ENCODE measurements at regions not wholly inside any gene's neighbourhood (a gene's known extent, or its start where the extent isn't known, plus 50 kb on each side); places are given as distances from the start of the nearest gene placed in this dataset.

DNA sequence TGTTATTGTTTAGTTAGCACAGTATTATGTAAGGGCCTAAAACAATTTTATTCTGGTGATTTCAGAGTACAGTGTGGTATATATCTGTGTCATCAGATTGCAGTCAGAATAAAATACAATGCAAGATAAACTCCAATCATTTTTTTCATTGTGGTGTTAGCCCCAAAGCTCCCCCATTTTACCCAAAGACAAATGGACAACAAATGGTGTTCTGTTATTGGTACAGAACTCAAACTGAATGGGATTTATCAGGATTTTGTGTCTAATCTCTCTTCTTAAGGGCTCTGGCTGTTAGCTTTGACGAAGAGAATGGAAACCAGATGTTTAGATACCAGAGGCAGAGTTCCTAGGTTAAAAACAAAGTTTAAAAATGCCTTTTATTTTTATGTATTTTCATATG is 163.1 kb upstream of the USP25 start:
- DNase-seq (ENCODE audit: low read depth, low spot score) (no peak), ATAC-seq (no peak)
- intact Hi-C loops (cut with micrococcal nuclease; ENCODE audit: unreplicated experiment) (no loop called here), in situ Hi-C loops (cut with HindIII; ENCODE audit: low pct_unique_long_range_greater_than_20kb, low sequenced_read_pairs) (no loop called here)
- Histone ChIP-seq H3K4me1 (ENCODE audit: control insufficient read depth, insufficient read depth, low read length) (no peaks in the 10 kb centered on the region), H3K9me3 (ENCODE audit: control insufficient read depth, insufficient read depth, low read depth, low read length) (no peaks in the 10 kb centered on the region), H3K27ac (ENCODE audit: low read length) (no peak overlapping the region), H3K4me3 (ENCODE audit: low read depth in 2 of 2, low read length in 2 of 2) (no peak overlapping the region), H3K36me3 (ENCODE audit: control insufficient read depth, insufficient read depth, low read length) (no peaks in the 10 kb centered on the region), H3K27me3 (ENCODE audit: control insufficient read depth, insufficient read depth, low read length) (no peaks in the 10 kb centered on the region)
- TF ChIP-seq REST (IDR thresholded peaks at IDR 0.05; ENCODE audit: insufficient read depth in 1 of 2, low read depth in 2 of 2, low read length in 1 of 2) (no peak), SIN3A (IDR thresholded peaks at IDR 0.05; ENCODE audit: borderline replicate concordance, insufficient read depth, low read depth, low read length) (no peak), TCF7L2 (IDR thresholded peaks at IDR 0.05; ENCODE audit: low read depth, low read length) (no peak), POLR2AphosphoS5 (IDR thresholded peaks at IDR 0.05; ENCODE audit: low read depth, low read length) (no peak)
- TF ChIP-seq, protein P1, sequence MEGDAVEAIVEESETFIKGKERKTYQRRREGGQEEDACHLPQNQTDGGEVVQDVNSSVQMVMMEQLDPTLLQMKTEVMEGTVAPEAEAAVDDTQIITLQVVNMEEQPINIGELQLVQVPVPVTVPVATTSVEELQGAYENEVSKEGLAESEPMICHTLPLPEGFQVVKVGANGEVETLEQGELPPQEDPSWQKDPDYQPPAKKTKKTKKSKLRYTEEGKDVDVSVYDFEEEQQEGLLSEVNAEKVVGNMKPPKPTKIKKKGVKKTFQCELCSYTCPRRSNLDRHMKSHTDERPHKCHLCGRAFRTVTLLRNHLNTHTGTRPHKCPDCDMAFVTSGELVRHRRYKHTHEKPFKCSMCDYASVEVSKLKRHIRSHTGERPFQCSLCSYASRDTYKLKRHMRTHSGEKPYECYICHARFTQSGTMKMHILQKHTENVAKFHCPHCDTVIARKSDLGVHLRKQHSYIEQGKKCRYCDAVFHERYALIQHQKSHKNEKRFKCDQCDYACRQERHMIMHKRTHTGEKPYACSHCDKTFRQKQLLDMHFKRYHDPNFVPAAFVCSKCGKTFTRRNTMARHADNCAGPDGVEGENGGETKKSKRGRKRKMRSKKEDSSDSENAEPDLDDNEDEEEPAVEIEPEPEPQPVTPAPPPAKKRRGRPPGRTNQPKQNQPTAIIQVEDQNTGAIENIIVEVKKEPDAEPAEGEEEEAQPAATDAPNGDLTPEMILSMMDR (IDR thresholded peaks at IDR 0.05) = no peak
- ChIA-PET CTCF (interaction anchor here (0.7 kb wide), 1 partner anchor 245 kb away, joined by 9 read pairs; no protein-coding TSS in a partner anchor), POLR2A (no interaction called here)
- BruUV-seq (replicated peaks) = no TSS peak

- TF ChIP-seq POLR2AphosphoS5 (IDR thresholded peaks at IDR 0.05; ENCODE audit: low read depth, low read length) = no peak
- no peak for TF ChIP-seq TCF7L2 (IDR thresholded peaks at IDR 0.05; ENCODE audit: low read depth, low read length)
- no peak for TF ChIP-seq SIN3A (IDR thresholded peaks at IDR 0.05; ENCODE audit: borderline replicate concordance, insufficient read depth, low read depth, low read length)
- TF ChIP-seq, protein P1 (IDR thresholded peaks at IDR 0.05) = no peak
- Histone ChIP-seq H3K36me3 (ENCODE audit: control insufficient read depth, insufficient read depth, low read length) (no peaks in the 10 kb centered on the region), H3K4me3 (ENCODE audit: low read depth in 2 of 2, low read length in 2 of 2) (no peak overlapping the region), H3K9me3 (ENCODE audit: control insufficient read depth, insufficient read depth, low read depth, low read length) (no peaks in the 10 kb centered on the region), H3K27me3 (ENCODE audit: control insufficient read depth, insufficient read depth, low read length) (no peaks in the 10 kb centered on the region), H3K4me1 (ENCODE audit: control insufficient read depth, insufficient read depth, low read length) (no peaks in the 10 kb centered on the region), H3K27ac (ENCODE audit: low read length) (no peak overlapping the region)
- ATAC-seq = no peak
- ChIA-PET CTCF (no interaction called here), POLR2A (no interaction called here)
- DNase-seq (ENCODE audit: low read depth, low spot score) = no peak
- in situ Hi-C loops (cut with HindIII; ENCODE audit: low pct_unique_long_range_greater_than_20kb, low sequenced_read_pairs) = no loop called here
- BruUV-seq (replicated peaks) = no TSS peak
- intact Hi-C loops (cut with micrococcal nuclease; ENCODE audit: unreplicated experiment) = no loop called here
Measured at GRCh38 chr21:15567191-15567590, 162.6 kb upstream of the USP25 start.

Measured in Panc1 (cell line).